ENCODE measurements at regions not wholly inside any gene's neighbourhood (a gene's known extent, or its start where the extent isn't known, plus 50 kb on each side); places are given as distances from the start of the nearest gene placed in this dataset.

DNA sequence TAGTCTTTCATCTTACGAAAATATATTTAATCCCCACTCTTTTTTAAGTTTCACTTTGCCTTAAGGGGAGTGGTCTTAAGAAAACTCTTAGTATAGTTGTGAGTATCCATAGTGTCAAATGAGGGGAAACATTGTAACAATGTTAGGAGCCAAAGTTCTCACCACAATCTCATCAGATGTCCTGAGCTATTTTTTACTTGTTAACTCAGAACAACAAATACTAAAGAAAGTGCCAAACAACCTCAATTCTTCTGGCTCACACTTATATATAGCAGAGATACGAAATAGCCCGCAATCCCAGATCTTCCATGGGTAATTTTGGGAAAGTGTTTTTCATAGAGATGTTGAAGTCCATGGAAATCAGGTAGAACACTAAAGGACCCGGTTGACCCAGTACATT lies 194.0 kb upstream of the DMRT1 start:
- TF ChIP-seq CTCF (IDR thresholded peaks at IDR 0.05), result no peak
- TF ChIP-seq NFE2L2 (conservative IDR thresholded peaks at IDR 0.05; ENCODE audit: low read length), result no peak
- no peak for TF ChIP-seq EP300 (IDR thresholded peaks at IDR 0.05)
- no peak for TF ChIP-seq GATA3 (IDR thresholded peaks at IDR 0.05; ENCODE audit: borderline replicate concordance)
- no peak for TF ChIP-seq ESRRA (IDR thresholded peaks at IDR 0.05; ENCODE audit: borderline replicate concordance, low read length)
- no peak for TF ChIP-seq CEBPB (IDR thresholded peaks at IDR 0.05)
- TF ChIP-seq MAFK (IDR thresholded peaks at IDR 0.05; ENCODE audit: partially characterized antibody), result no peak
- TF ChIP-seq POLR2A (IDR thresholded peaks at IDR 0.05; ENCODE audit: low read length), result no peak
- TF ChIP-seq USF2 (IDR thresholded peaks at IDR 0.05), result no peak
- TF ChIP-seq, protein P1, sequence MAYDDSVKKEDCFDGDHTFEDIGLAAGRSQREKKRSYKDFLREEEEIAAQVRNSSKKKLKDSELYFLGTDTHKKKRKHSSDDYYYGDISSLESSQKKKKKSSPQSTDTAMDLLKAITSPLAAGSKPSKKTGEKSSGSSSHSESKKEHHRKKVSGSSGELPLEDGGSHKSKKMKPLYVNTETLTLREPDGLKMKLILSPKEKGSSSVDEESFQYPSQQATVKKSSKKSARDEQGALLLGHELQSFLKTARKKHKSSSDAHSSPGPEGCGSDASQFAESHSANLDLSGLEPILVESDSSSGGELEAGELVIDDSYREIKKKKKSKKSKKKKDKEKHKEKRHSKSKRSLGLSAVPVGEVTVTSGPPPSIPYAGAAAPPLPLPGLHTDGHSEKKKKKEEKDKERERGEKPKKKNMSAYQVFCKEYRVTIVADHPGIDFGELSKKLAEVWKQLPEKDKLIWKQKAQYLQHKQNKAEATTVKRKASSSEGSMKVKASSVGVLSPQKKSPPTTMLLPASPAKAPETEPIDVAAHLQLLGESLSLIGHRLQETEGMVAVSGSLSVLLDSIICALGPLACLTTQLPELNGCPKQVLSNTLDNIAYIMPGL (CRISPR knock-in tag; IDR thresholded peaks at IDR 0.05; ENCODE audit: borderline replicate concordance), result no peak
- TF ChIP-seq, protein P2, sequence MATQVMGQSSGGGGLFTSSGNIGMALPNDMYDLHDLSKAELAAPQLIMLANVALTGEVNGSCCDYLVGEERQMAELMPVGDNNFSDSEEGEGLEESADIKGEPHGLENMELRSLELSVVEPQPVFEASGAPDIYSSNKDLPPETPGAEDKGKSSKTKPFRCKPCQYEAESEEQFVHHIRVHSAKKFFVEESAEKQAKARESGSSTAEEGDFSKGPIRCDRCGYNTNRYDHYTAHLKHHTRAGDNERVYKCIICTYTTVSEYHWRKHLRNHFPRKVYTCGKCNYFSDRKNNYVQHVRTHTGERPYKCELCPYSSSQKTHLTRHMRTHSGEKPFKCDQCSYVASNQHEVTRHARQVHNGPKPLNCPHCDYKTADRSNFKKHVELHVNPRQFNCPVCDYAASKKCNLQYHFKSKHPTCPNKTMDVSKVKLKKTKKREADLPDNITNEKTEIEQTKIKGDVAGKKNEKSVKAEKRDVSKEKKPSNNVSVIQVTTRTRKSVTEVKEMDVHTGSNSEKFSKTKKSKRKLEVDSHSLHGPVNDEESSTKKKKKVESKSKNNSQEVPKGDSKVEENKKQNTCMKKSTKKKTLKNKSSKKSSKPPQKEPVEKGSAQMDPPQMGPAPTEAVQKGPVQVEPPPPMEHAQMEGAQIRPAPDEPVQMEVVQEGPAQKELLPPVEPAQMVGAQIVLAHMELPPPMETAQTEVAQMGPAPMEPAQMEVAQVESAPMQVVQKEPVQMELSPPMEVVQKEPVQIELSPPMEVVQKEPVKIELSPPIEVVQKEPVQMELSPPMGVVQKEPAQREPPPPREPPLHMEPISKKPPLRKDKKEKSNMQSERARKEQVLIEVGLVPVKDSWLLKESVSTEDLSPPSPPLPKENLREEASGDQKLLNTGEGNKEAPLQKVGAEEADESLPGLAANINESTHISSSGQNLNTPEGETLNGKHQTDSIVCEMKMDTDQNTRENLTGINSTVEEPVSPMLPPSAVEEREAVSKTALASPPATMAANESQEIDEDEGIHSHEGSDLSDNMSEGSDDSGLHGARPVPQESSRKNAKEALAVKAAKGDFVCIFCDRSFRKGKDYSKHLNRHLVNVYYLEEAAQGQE (IDR thresholded peaks at IDR 0.05), result no peak

All from A549 (cell line).